ENCODE measurements at regions not wholly inside any gene's neighbourhood (a gene's known extent, or its start where the extent isn't known, plus 50 kb on each side); places are given as distances from the start of the nearest gene placed in this dataset.
"Not testable (repeated sequence)": the region's sequence is repeated elsewhere in the genome, so short reads cannot be mapped to it uniquely, and the experiment has no call there.

DNA sequence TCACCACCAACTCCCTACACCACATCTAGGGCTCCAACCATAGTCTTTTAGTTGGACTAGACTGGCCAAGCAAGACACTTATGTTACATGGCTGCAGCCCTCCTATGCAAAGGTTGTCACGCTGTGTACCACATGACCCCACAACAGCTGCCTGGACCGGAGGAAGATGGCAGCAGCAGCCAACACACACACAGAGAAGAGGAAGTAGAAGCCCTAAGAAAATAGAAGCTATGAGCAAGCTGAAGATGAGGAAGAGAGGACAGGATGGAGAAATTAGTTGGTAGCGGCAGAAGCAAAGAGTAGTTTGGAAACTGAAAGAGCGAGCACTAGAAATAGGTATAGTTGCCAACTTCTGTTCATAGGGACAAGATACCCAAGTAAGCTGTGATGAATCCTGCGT lies 60.8 kb upstream of the RALGPS2 start:
- DNase-seq, result no peak
- Histone ChIP-seq H3K4me3 (ENCODE audit: low read length in 2 of 2) (no peak overlapping the region), H3K4me1 (ENCODE audit: insufficient read depth, low read length) (no peaks in the 10 kb centered on the region), H3K9me3 (ENCODE audit: control insufficient read depth in 1 of 2, low read length in 2 of 2) (no peaks in the 10 kb centered on the region), H3K27me3 (ENCODE audit: insufficient read depth, low read length) (no peaks in the 10 kb centered on the region), H3K36me3 (ENCODE audit: insufficient read depth, low read length) (no peaks in the 10 kb centered on the region), H3K27ac (ENCODE audit: low read depth, low read length) (no peak overlapping the region)
- peaks cover 11 to 12% of the 10 kb centered on the region in 2 donors for H3K27me3 Mint-ChIP-seq
- H3K4me3 Mint-ChIP-seq, result no peak overlapping the region
- peaks cover 0 to 2% (median 0%) of the 10 kb centered on the region in 8 donors for H3K9me3 Mint-ChIP-seq
- CTCF ChIA-PET (ENCODE audit: partially characterized antibody), result no interaction called here
- no peaks in the 10 kb centered on the region for H3K36me3 Mint-ChIP-seq
- H3K4me1 Mint-ChIP-seq, result no peaks in the 10 kb centered on the region
- intact Hi-C loops (cut with micrococcal nuclease), result no loop called here
- POLR2A ChIA-PET (ENCODE audit: partially characterized antibody), result no interaction called here
- H3K27ac Mint-ChIP-seq, result no peak overlapping the region

DNA sequence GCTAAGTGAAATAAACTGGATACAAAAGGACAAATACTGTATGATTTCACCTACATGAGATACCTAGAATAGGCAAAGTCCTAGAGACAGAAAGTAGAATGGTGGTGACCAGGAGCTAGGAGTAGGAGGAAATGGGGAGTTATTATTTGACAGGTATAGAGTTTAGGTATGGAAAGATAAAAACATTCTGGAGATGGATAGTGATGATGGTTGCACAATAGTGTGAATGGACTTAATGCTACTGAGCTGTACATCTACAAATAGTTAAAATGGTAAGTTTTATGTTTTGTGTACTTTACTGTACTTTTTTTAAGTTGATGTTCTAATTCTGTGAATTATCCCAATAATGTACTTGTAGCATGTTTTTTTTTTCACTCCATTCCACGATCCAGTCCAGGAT lies 59.5 kb upstream of the RALGPS2 start:
- H3K27me3 Mint-ChIP-seq, result peaks cover 7 to 13% of the 10 kb centered on the region in 2 donors
- H3K4me1 Mint-ChIP-seq, result no peaks in the 10 kb centered on the region
- Histone ChIP-seq H3K9me3 (ENCODE audit: control insufficient read depth in 1 of 2, low read length in 2 of 2) (no peaks in the 10 kb centered on the region), H3K27me3 (ENCODE audit: insufficient read depth, low read length) (no peaks in the 10 kb centered on the region), H3K27ac (ENCODE audit: low read depth, low read length) (no peak overlapping the region), H3K4me3 (ENCODE audit: low read length in 2 of 2) (no peak overlapping the region), H3K36me3 (ENCODE audit: insufficient read depth, low read length) (no peaks in the 10 kb centered on the region), H3K4me1 (ENCODE audit: insufficient read depth, low read length) (no peaks in the 10 kb centered on the region)
- intact Hi-C loops (cut with micrococcal nuclease), result no loop called here
- H3K9me3 Mint-ChIP-seq, result peaks cover 0 to 2% (median 0%) of the 10 kb centered on the region in 8 donors
- POLR2A ChIA-PET (ENCODE audit: partially characterized antibody), result no interaction called here
- no peak overlapping the region for H3K27ac Mint-ChIP-seq
- no peak for DNase-seq
- no peaks in the 10 kb centered on the region for H3K36me3 Mint-ChIP-seq
- no peak overlapping the region for H3K4me3 Mint-ChIP-seq
- CTCF ChIA-PET (ENCODE audit: partially characterized antibody), result no interaction called here

DNA sequence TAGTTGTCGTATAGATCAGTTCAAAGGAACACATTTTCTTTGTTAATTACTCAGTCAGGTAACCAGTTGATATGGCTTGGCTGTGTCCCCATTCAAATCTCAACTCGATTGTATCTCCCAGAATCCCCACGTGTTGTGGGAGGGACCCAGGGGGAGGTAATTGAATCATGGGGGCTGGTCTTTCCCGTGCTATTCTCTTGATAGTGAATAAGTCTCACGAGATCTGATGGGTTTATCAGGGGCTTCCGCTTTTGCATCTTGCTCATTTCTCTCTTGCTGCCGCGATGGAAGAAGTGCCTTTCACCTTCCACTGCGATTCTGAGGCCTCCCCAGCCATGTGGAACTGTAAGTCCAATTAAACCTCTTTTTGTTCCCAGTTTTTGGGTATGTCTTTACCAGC lies 58.2 kb upstream of the RALGPS2 start:
- intact Hi-C loops (cut with micrococcal nuclease); H3K27ac ChIP-seq (ENCODE audit: low read depth, low read length); POLR2A ChIA-PET (ENCODE audit: partially characterized antibody); H3K27ac Mint-ChIP-seq; H3K4me3 Mint-ChIP-seq; H3K27me3 ChIP-seq (ENCODE audit: insufficient read depth, low read length); CTCF ChIA-PET (ENCODE audit: partially characterized antibody); DNase-seq; H3K4me1 ChIP-seq (ENCODE audit: insufficient read depth, low read length); H3K9me3 ChIP-seq (ENCODE audit: control insufficient read depth in 1 of 2, low read length in 2 of 2); H3K4me1 Mint-ChIP-seq; H3K36me3 ChIP-seq (ENCODE audit: insufficient read depth, low read length); H3K4me3 ChIP-seq (ENCODE audit: low read length in 2 of 2); H3K36me3 Mint-ChIP-seq; H3K9me3 Mint-ChIP-seq: not testable (repeated sequence)
- H3K27me3 Mint-ChIP-seq, result peaks cover 7 to 13% of the 10 kb centered on the region in 2 donors

DNA sequence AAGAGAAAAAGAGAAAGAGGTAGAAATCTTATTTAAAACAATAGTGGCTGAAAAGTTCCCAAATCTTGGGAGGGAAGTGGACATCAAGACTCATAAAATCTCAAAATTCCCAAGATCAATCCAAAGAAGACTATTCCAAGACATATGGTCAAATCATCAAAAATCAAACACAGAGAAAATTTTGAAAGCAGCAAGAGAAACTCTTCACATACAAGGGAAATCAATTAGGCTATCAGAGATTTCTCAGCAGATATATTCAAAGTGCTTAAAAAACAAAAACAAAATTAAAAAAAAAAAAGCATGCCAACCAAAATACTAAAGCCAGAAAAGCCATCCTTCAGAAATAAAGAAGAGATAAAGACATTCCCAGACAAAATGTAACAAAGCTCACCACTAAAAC lies 52.6 kb upstream of the RALGPS2 start:
- intact Hi-C loops (cut with micrococcal nuclease), result no loop called here
- Histone ChIP-seq H3K27me3 (ENCODE audit: insufficient read depth, low read length) (no peaks in the 10 kb centered on the region), H3K4me3 (ENCODE audit: low read length in 2 of 2) (no peak overlapping the region), H3K36me3 (ENCODE audit: insufficient read depth, low read length) (no peaks in the 10 kb centered on the region), H3K27ac (ENCODE audit: low read depth, low read length) (no peak overlapping the region), H3K9me3 (ENCODE audit: control insufficient read depth in 1 of 2, low read length in 2 of 2) (peaks cover 2 to 8% of the 10 kb centered on the region in 2 donors), H3K4me1 (ENCODE audit: insufficient read depth, low read length) (no peaks in the 10 kb centered on the region)
- DNase-seq, result no peak
- Mint-ChIP-seq H3K4me3 (peak overlapping the region in 1 of 8 donors; percentile 50), H3K4me1 (no peaks in the 10 kb centered on the region), H3K36me3 (peaks cover 0 to 3% of the 10 kb centered on the region in 2 donors), H3K27ac (no peak overlapping the region), H3K27me3 (peaks cover 2 to 3% of the 10 kb centered on the region in 2 donors), H3K9me3 (peaks cover 0 to 22% (median 11%) of the 10 kb centered on the region in 8 donors)
- ChIA-PET POLR2A (ENCODE audit: partially characterized antibody) (no interaction called here), CTCF (ENCODE audit: partially characterized antibody) (no interaction called here)

DNA sequence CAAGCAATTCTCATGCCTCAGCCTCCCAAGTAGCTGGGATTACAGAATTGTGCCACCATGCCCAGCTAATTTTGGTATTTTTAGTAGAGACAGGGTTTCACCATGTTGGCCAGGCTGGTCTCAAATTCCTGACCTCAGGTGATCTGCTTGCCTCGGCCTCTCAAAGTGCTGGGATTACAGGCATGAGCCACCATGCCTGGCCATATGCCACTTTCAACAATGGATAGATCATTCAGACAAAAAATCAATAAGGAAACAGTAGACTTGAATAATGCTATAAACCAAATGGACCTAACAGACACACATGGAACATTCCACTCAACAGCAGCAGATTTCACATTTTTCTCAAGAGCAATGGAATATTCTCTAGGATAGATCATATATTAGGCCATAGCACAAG lies 50.5 kb upstream of the RALGPS2 start:
- H3K27ac ChIP-seq (ENCODE audit: low read depth, low read length); H3K27me3 ChIP-seq (ENCODE audit: insufficient read depth, low read length); H3K36me3 ChIP-seq (ENCODE audit: insufficient read depth, low read length); H3K4me3 Mint-ChIP-seq; H3K4me3 ChIP-seq (ENCODE audit: low read length in 2 of 2); intact Hi-C loops (cut with micrococcal nuclease); H3K27ac Mint-ChIP-seq; H3K4me1 Mint-ChIP-seq; H3K9me3 ChIP-seq (ENCODE audit: control insufficient read depth in 1 of 2, low read length in 2 of 2); POLR2A ChIA-PET (ENCODE audit: partially characterized antibody); CTCF ChIA-PET (ENCODE audit: partially characterized antibody); H3K4me1 ChIP-seq (ENCODE audit: insufficient read depth, low read length); H3K36me3 Mint-ChIP-seq; DNase-seq; H3K27me3 Mint-ChIP-seq: not testable (repeated sequence)
- H3K9me3 Mint-ChIP-seq, result peaks cover 0 to 22% (median 11%) of the 10 kb centered on the region in 8 donors

Measured in CD4-positive, alpha-beta memory T cell (primary cell).